AG10803 (cell line): ENCODE measurements at regions not wholly inside any gene's neighbourhood (a gene's known extent, or its start where the extent isn't known, plus 50 kb on each side); places are given as distances from the start of the nearest gene placed in this dataset.

Experiments used
- DNase-seq: peaks from one replicate; pipeline ENCODE4 v3.0.0; 2010; ENCODE audit warnings: low read depth
- H3K4me3 ChIP-seq: 2 replicates; pipeline ENCODE4 v1.5.1; 2011; ENCODE audit warnings: mild to moderate bottlenecking, low read length, control low read depth
- TF ChIP-seq, protein P1 (sequence below): conservative IDR thresholded peaks from 2 replicates; pipeline ENCODE4 v1.5.1; 2011; ENCODE audit warnings: mild to moderate bottlenecking, low read length, control low read depth, inconsistent platforms

DNA sequence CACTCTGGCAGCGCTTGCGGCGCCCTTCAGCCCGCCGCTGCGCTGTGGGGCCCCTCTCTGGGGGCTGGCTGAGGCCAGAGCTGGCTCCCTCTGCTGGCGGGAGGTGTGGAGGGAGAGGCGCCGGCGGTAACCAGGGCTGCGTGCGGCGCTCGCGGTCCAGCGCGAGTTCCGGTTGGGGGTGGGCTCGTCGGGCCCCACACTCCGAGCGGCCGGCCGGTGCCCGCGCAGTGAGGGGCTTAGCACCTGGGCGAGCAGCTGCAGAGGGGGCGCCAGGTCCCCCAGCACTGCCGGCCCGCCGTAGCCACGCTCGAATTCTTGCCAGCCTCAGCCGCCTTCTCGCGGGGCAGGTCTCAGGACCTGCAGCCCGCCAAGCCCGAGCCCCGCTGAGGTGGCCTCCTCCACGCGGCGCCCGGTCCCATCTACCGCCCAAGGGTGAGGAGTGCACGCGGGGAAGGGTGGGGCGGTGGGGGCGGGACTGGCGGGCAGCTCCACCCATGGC is 879.0 kb upstream of the SLITRK5 start:
- DNase-seq = no peak
- TF ChIP-seq, protein P1, sequence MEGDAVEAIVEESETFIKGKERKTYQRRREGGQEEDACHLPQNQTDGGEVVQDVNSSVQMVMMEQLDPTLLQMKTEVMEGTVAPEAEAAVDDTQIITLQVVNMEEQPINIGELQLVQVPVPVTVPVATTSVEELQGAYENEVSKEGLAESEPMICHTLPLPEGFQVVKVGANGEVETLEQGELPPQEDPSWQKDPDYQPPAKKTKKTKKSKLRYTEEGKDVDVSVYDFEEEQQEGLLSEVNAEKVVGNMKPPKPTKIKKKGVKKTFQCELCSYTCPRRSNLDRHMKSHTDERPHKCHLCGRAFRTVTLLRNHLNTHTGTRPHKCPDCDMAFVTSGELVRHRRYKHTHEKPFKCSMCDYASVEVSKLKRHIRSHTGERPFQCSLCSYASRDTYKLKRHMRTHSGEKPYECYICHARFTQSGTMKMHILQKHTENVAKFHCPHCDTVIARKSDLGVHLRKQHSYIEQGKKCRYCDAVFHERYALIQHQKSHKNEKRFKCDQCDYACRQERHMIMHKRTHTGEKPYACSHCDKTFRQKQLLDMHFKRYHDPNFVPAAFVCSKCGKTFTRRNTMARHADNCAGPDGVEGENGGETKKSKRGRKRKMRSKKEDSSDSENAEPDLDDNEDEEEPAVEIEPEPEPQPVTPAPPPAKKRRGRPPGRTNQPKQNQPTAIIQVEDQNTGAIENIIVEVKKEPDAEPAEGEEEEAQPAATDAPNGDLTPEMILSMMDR = no peak
- H3K4me3 ChIP-seq = no peak overlapping the region

DNA sequence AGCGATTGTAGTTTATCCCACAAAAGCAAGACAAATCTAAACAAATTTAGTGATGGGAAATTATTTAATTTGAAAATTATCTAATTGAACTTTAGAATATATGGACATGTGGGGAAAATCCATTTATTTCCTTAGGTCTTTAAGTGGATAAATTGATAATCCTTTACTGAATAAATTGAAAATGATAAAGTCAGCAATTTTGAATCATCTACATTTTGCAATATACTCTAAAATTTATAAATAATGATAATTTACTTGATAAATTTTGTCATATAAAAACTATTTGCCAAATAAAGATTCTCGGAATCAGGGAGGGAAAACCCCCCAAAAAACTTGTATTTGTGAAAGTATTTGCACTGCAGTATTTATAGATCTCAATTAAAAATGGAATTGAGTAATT is 875.3 kb upstream of the SLITRK5 start:
- TF ChIP-seq, protein P1 = no peak
- DNase-seq = no peak
- no peak overlapping the region for H3K4me3 ChIP-seq

DNA sequence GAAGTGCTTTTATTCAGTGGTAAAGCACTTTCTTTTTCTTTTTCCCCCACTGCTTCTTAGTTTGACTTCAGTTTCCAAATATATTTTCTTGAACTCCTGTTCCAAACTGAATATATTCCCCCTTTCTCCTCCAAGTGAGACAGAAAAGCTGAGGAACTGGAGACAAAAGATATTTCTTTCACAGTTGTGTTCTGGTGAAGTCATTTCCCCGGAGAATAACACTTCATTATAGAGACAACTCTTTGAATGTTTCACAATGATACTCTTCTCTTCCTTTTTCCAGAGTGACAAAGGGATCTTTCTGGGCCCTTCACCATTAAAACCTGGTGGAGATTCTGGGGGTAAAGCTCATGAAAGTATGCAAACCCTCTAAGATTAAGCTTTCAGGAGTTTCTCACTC is 860.8 kb upstream of the SLITRK5 start:
- TF ChIP-seq, protein P1 = no peak
- no peak for DNase-seq
- H3K4me3 ChIP-seq = no peak overlapping the region

DNA sequence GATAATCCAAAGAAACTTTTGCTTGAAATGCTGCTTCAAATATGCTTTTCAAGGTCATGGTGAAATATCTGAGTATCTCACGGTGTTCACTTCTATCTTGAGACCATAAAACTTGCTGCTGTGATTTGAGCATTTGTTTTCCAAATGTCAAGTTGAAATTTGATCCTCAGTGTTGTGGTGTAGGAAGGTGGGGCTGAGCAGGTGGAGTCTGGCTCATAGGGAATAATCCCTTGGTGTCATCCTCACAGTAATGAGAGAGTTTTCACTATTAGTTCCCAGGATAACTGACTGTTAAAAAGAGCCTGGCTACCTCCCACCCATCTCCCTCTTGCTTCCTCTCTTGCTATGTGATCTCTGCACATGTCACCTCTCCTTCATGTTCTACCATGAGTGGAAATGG is 858.0 kb upstream of the SLITRK5 start:
- H3K4me3 ChIP-seq = no peak overlapping the region
- TF ChIP-seq, protein P1 = no peak
- DNase-seq = no peak

DNA sequence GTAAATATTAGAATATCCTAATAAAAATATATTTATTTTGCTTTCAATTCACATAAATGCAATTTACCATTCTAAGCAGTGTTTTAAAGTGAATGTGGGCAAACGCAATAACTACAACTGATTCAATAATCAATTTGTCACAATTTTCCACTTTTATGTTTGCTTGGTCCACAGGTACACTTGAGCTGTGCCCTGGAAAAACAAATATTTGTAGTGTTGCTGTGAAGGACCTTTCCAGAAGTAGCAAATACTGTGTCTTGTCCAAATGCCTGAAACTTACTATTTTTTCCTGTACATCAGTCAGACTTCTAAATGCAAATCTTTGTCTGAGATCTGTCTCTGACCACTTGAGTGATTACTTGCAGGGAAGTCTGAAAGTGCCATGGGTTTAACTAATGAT is 845.8 kb upstream of the SLITRK5 start:
- no peak overlapping the region for H3K4me3 ChIP-seq
- TF ChIP-seq, protein P1 = no peak
- DNase-seq = no peak

DNA sequence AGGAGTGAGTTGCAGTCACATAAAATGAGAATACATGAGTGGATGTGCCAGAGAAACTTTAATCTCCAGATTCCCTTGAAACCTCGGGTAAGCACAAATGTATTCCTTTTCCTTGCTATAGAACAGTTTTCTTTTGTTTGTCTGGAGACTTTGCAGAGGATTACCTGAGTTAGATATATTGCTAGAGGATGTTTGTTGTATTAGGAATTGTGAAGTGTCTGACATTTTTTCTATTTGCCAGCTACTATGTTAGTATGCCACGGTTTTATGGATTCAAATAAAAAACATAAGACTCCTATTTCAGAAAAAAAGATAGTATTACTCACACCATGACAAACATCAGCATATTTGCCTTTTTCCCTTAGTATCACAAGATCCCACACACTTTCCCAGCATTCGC is 844.9 kb upstream of the SLITRK5 start:
- no peak overlapping the region for H3K4me3 ChIP-seq
- TF ChIP-seq, protein P1 = no peak
- DNase-seq = no peak

DNA sequence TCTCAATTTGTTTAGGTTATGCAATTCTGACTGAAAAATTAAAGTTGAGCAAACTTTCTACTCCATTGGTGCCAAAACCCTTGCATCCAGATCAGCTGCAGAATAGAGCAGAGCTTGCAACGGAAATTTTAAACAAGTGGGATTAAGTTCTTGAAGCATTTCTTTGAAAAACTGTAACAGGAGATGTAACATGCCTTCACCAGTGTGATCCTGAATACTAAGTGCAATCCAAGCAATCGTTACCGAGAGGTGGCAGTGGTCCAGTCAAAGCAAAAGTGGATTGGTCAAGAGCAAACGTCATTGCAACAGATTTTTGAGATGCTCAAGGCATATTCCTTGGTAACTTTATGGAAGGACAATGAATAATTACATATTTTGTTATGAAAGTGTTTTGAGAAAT is 841.1 kb upstream of the SLITRK5 start:
- no peak for DNase-seq
- TF ChIP-seq, protein P1 = no peak
- no peak overlapping the region for H3K4me3 ChIP-seq
